Hepatocyte (in vitro differentiated cells): ENCODE measurements at regions not wholly inside any gene's neighbourhood (a gene's known extent, or its start where the extent isn't known, plus 50 kb on each side); places are given as distances from the start of the nearest gene placed in this dataset.

Experiments
- CTCF ChIP-seq: fragments of 200-600 bp; sonication (generic); IDR thresholded peaks from 2 replicates; pipeline ENCODE4 v1.5.1; 2016; ENCODE audit warnings: antibody characterized with exemption, mild to moderate bottlenecking; ENCODE audit not compliant: poor library complexity
- EZH2phosphoT487 ChIP-seq: fragments of 200-600 bp; sonication (generic); IDR thresholded peaks from one replicate; pipeline ENCODE4 v1.6.1; 2018; ENCODE audit warnings: antibody characterized with exemption, mild to moderate bottlenecking, low read depth, moderate library complexity; ENCODE audit not compliant: unreplicated experiment, severe bottlenecking

- no peak for TF ChIP-seq CTCF
- no peak for TF ChIP-seq EZH2phosphoT487
Observed at GRCh38 chr1:67608661-67609576, 76.1 kb upstream of the GADD45A start.
